Activated CD8-positive, alpha-beta T cell treated with anti-CD3 and anti-CD28 coated beads for 36 hours (primary cell): ENCODE measurements at regions not wholly inside any gene's neighbourhood (a gene's known extent, or its start where the extent isn't known, plus 50 kb on each side); places are given as distances from the start of the nearest gene placed in this dataset.

Source experiments
- ATAC-seq: fragments of 200-7000 bp; cut with Tn5 transposase; one replicate; pipeline ENCODE4 v1.10.0; 2021; ENCODE audit warnings: mild to moderate bottlenecking, moderate library complexity
- CTCF ChIA-PET: fragments of 350-600 bp; sonication (Branson Sonifier 250); formaldehyde crosslinking; loops from one replicate; lab custom pipeline; 2021; ENCODE audit warnings: antibody characterized with exemption; lab: Charles Lee
- POLR2A ChIA-PET: fragments of 350-600 bp; sonication (Branson Sonifier 250); formaldehyde crosslinking; loops from one replicate; lab custom pipeline; 2021; ENCODE audit warnings: antibody characterized with exemption; lab: Charles Lee
- DNase-seq: peaks from one replicate; pipeline ENCODE4 v3.0.0-alpha.2; 2020
- H3K27ac Mint-ChIP-seq: one replicate; pipeline ENCODE4 v1.8.0; 2021; ENCODE audit warnings: mild to moderate bottlenecking, mixed read lengths
- H3K27me3 Mint-ChIP-seq: one replicate; pipeline ENCODE4 v1.8.0; 2021; ENCODE audit warnings: mixed read lengths
- H3K36me3 Mint-ChIP-seq: one replicate; pipeline ENCODE4 v1.8.0; 2021; ENCODE audit warnings: low read depth, mixed read lengths
- H3K4me1 Mint-ChIP-seq: one replicate; pipeline ENCODE4 v1.8.0; 2021; ENCODE audit warnings: low read depth, mixed read lengths
- H3K4me3 Mint-ChIP-seq: one replicate; pipeline ENCODE4 v1.8.0; 2021; ENCODE audit warnings: mild to moderate bottlenecking, moderate library complexity, mixed read lengths
- H3K9me3 Mint-ChIP-seq: one replicate; pipeline ENCODE4 v1.8.0; 2021; ENCODE audit warnings: mixed read lengths
- intact Hi-C: fragments of 100-400 bp; cut with micrococcal nuclease; formaldehyde crosslinking; loops from one replicate; pipeline ENCODE4 v1.10.0; 2022
- TF ChIP-seq, protein P1 (sequence below): fragments of 200-600 bp; IDR thresholded peaks from one replicate; pipeline ENCODE4 v1.8.0; 2022; ENCODE audit warnings: antibody characterized with exemption, mild to moderate bottlenecking

DNA sequence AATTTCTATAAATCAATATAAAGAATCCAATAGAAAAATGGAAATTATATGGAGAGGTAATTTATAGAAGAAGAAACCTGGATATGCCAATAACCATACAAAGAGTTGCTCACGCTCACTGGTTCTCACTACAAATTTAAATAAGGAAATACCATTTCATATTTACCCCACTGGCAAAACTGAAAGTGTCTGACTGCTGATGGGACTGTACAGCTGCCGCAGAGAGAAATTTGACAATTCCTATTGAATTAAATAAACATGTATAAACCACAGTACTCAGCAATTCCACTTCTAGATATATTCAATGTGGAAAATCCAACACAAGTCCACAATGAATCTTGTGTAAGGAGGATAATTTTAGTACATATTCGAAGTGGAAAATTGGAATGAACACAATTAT lies 830.4 kb upstream of the GRAMD2B start:
- TF ChIP-seq, protein P1, sequence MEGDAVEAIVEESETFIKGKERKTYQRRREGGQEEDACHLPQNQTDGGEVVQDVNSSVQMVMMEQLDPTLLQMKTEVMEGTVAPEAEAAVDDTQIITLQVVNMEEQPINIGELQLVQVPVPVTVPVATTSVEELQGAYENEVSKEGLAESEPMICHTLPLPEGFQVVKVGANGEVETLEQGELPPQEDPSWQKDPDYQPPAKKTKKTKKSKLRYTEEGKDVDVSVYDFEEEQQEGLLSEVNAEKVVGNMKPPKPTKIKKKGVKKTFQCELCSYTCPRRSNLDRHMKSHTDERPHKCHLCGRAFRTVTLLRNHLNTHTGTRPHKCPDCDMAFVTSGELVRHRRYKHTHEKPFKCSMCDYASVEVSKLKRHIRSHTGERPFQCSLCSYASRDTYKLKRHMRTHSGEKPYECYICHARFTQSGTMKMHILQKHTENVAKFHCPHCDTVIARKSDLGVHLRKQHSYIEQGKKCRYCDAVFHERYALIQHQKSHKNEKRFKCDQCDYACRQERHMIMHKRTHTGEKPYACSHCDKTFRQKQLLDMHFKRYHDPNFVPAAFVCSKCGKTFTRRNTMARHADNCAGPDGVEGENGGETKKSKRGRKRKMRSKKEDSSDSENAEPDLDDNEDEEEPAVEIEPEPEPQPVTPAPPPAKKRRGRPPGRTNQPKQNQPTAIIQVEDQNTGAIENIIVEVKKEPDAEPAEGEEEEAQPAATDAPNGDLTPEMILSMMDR = no peak
- Mint-ChIP-seq H3K4me1 (no peaks in the 10 kb centered on the region), H3K27ac (no peak overlapping the region), H3K4me3 (no peak overlapping the region), H3K36me3 (no peaks in the 10 kb centered on the region), H3K9me3 (peaks cover 6% of the 10 kb centered on the region), H3K27me3 (no peaks in the 10 kb centered on the region)
- CTCF ChIA-PET = no interaction called here
- DNase-seq (no peak), ATAC-seq (no peak)
- POLR2A ChIA-PET = no interaction called here
- intact Hi-C loops = no loop called here

DNA sequence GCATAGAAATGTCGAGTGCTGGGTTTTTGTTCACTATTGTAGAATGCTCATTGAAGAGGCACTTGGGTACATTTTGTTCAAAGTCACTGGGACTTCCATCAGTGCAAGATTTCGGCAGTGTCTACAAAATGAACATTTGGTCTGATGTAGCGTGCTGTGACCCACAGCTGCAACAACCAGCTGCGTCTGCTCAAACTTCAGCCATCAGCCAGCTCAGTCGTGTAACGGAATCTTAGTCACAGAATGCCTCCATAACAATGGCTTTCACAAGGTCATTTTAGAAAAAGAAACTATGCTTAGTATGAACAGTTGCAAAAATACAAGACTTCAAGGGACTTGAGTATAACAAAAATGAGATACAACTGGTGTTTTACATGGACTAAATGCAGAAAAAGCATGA lies 828.1 kb upstream of the GRAMD2B start:
- no peak overlapping the region for H3K27ac Mint-ChIP-seq
- H3K4me3 Mint-ChIP-seq = no peak overlapping the region
- POLR2A ChIA-PET = no interaction called here
- no peaks in the 10 kb centered on the region for H3K4me1 Mint-ChIP-seq
- DNase-seq (no peak), ATAC-seq (no peak)
- TF ChIP-seq, protein P1 = no peak
- H3K36me3 Mint-ChIP-seq = no peaks in the 10 kb centered on the region
- CTCF ChIA-PET = no interaction called here
- peaks cover 6% of the 10 kb centered on the region for H3K9me3 Mint-ChIP-seq
- H3K27me3 Mint-ChIP-seq = no peaks in the 10 kb centered on the region
- intact Hi-C loops = no loop called here

- no peaks in the 10 kb centered on the region for H3K27me3 Mint-ChIP-seq
Measured at GRCh38 chr5:125595845-125596244, 827.4 kb upstream of the GRAMD2B start.

DNA sequence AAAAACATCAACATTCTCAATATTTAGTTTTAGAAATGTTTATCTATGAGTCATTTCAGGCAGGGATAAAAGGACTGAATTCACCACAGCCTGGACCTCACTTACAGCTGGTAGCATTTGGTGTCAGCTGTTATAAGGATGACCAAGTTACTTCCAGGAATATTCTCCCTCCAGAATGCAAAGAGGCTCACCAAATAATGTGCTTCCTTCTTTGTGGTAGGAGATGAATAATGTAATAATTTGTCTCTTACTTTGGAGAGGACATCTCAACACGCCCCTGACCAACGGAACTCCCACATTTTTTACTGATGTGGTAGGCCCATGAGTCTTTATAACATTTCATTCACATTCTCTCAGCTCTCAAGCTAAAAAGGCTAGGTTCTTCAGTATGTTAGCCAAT lies 825.9 kb upstream of the GRAMD2B start:
- H3K4me1 Mint-ChIP-seq = no peaks in the 10 kb centered on the region
- no peak for ATAC-seq
- no peaks in the 10 kb centered on the region for H3K27me3 Mint-ChIP-seq
- peaks cover 3% of the 10 kb centered on the region for H3K9me3 Mint-ChIP-seq
- intact Hi-C loops = no loop called here
- TF ChIP-seq, protein P1 = no peak
- no peak overlapping the region for H3K4me3 Mint-ChIP-seq
- DNase-seq = no peak
- no peaks in the 10 kb centered on the region for H3K36me3 Mint-ChIP-seq
- no peak overlapping the region for H3K27ac Mint-ChIP-seq
- ChIA-PET CTCF (no interaction called here), POLR2A (no interaction called here)

More at GRCh38 chr5:125595845-125596244, 827.4 kb upstream of the GRAMD2B start:
- intact Hi-C loops = no loop called here
- TF ChIP-seq, protein P1 = no peak
- ATAC-seq = no peak
- Mint-ChIP-seq H3K4me3 (no peak overlapping the region), H3K9me3 (peaks cover 6% of the 10 kb centered on the region), H3K36me3 (no peaks in the 10 kb centered on the region), H3K4me1 (no peaks in the 10 kb centered on the region), H3K27ac (no peak overlapping the region)
- ChIA-PET POLR2A (no interaction called here), CTCF (no interaction called here)
- no peak for DNase-seq

- TF ChIP-seq, protein P1 = no peak
- Mint-ChIP-seq H3K4me1 (no peaks in the 10 kb centered on the region), H3K9me3 (no peaks in the 10 kb centered on the region), H3K36me3 (no peaks in the 10 kb centered on the region), H3K4me3 (no peak overlapping the region), H3K27ac (no peak overlapping the region), H3K27me3 (no peaks in the 10 kb centered on the region)
- ChIA-PET CTCF (no interaction called here), POLR2A (no interaction called here)
- ATAC-seq = no peak
- DNase-seq = no peak
- intact Hi-C loops = no loop called here
Measured at GRCh38 chr5:125600559-125600958, 822.6 kb upstream of the GRAMD2B start.
